CD14-positive monocyte (primary cell): ENCODE measurements at regions not wholly inside any gene's neighbourhood (a gene's known extent, or its start where the extent isn't known, plus 50 kb on each side); places are given as distances from the start of the nearest gene placed in this dataset.

ENCODE experiments used
- DNase-seq, 3 donors: peaks; one replicate each; pipeline ENCODE4 v3.0.0-alpha.2; 2011 to 2022
- H2AFZ ChIP-seq: 2 replicates; pipeline ENCODE4 v1.6.0; 2012; ENCODE audit warnings: mild to moderate bottlenecking, low read depth, low read length, inconsistent platforms; ENCODE audit not compliant: insufficient read depth, poor library complexity, severe bottlenecking
- H3K27ac ChIP-seq, 2 donors: 1 replicate in 1 of 2; 2 replicates in 1 of 2; pipeline ENCODE4 v1.5.1; 2012 to 2013; ENCODE audit warnings: low read length in 2 of 2, control low read depth in 1 of 2, inconsistent platforms in 1 of 2, low read depth in 1 of 2, mild to moderate bottlenecking in 1 of 2
- H3K27me3 ChIP-seq, 2 donors: one replicate each; pipeline versions ENCODE4 v1.6.0 to v1.6.1; 2011 to 2013; ENCODE audit warnings: low read length in 2 of 2; ENCODE audit not compliant: control insufficient read depth in 2 of 2, insufficient read depth in 2 of 2
- H3K36me3 ChIP-seq, 2 donors: replicated peaks in 1 of 2; 1 replicate in 1 of 2; 2 replicates in 1 of 2; pipeline versions ENCODE4 v1.5.1 to v1.6.1; 2012 to 2013; ENCODE audit warnings: low read length in 2 of 2, control low read depth in 1 of 2, inconsistent platforms in 1 of 2, mild to moderate bottlenecking in 1 of 2; ENCODE audit not compliant: insufficient read depth in 2 of 2, control insufficient read depth in 1 of 2
- H3K4me1 ChIP-seq, 2 donors: 1 replicate in 1 of 2; 2 replicates in 1 of 2; pipeline versions ENCODE4 v1.5.1 to v1.6.1; 2012 to 2013; ENCODE audit warnings: low read length in 2 of 2, control low read depth in 1 of 2, inconsistent platforms in 1 of 2, mild to moderate bottlenecking in 1 of 2, moderate library complexity in 1 of 2; ENCODE audit not compliant: insufficient read depth in 2 of 2, control insufficient read depth in 1 of 2
- H3K4me2 ChIP-seq: replicated peaks from 2 replicates; pipeline ENCODE3; 2012; ENCODE audit warnings: low read length, moderate library complexity, mild to moderate bottlenecking; ENCODE audit not compliant: poor library complexity, severe bottlenecking; ENCODE audit errors: extremely low read depth
- H3K4me3 ChIP-seq, 3 experiments: fragments of 200-600 bp in 1 of 3; sonication (generic) in 1 of 3; replicated peaks in 1 of 3; 1 replicate in 2 of 3; 2 replicates in 1 of 3; pipeline ENCODE4 v1.5.1; 2011 to 2013; ENCODE audit warnings: low read length in 3 of 3, mild to moderate bottlenecking in 3 of 3, control low read depth in 2 of 3, low read depth in 2 of 3, inconsistent platforms in 1 of 3, moderate library complexity in 1 of 3
- H3K79me2 ChIP-seq: 2 replicates; pipeline ENCODE4 v1.6.0; 2012; ENCODE audit warnings: mild to moderate bottlenecking, control low read depth, inconsistent platforms, low read length, moderate library complexity; ENCODE audit not compliant: insufficient read depth
- H3K9ac ChIP-seq: 2 replicates; pipeline ENCODE4 v1.6.0; 2017; ENCODE audit warnings: low read length, mild to moderate bottlenecking; ENCODE audit not compliant: insufficient read depth, poor library complexity, severe bottlenecking
- H3K9me3 ChIP-seq, 2 donors: replicated peaks in 1 of 2; 1 replicate in 1 of 2; 2 replicates in 1 of 2; pipeline versions ENCODE4 v1.5.1 to v1.6.1; 2012 to 2013; ENCODE audit warnings: low read length in 2 of 2, control low read depth in 1 of 2; ENCODE audit not compliant: control insufficient read depth in 1 of 2, insufficient read depth in 1 of 2
- H4K20me1 ChIP-seq: 2 replicates; pipeline ENCODE4 v1.6.0; 2012; ENCODE audit warnings: mild to moderate bottlenecking, low read length, control low read depth, moderate library complexity; ENCODE audit not compliant: insufficient read depth
- H3K27ac Mint-ChIP-seq, 7 donors: one replicate each; pipeline ENCODE4 v1.8.0; 2020; ENCODE audit warnings: mild to moderate bottlenecking in 7 of 7, mixed read lengths in 7 of 7, moderate library complexity in 6 of 7, inconsistent platforms in 2 of 7
- H3K27me3 Mint-ChIP-seq, 3 donors: one replicate each; pipeline ENCODE4 v1.8.0; 2021 to 2022; ENCODE audit warnings: low read depth in 3 of 3, mild to moderate bottlenecking in 3 of 3, mixed read lengths in 3 of 3, moderate library complexity in 3 of 3, inconsistent platforms in 1 of 3
- H3K36me3 Mint-ChIP-seq, 2 donors: one replicate each; pipeline ENCODE4 v1.8.0; 2020; ENCODE audit warnings: mixed read lengths in 2 of 2, inconsistent platforms in 1 of 2, mild to moderate bottlenecking in 1 of 2
- H3K4me1 Mint-ChIP-seq: one replicate; pipeline ENCODE4 v1.8.0; 2020; ENCODE audit warnings: mild to moderate bottlenecking, mixed read lengths
- H3K4me3 Mint-ChIP-seq, 2 donors: one replicate each; pipeline ENCODE4 v1.8.0; 2020; ENCODE audit warnings: mild to moderate bottlenecking in 2 of 2, mixed read lengths in 2 of 2, moderate library complexity in 1 of 2
- H3K9me3 Mint-ChIP-seq, 7 donors: one replicate each; pipeline ENCODE4 v1.8.0; 2020 to 2022; ENCODE audit warnings: mixed read lengths in 7 of 7, mild to moderate bottlenecking in 6 of 7, moderate library complexity in 6 of 7, inconsistent platforms in 2 of 7
- WGBS: methylation state at CpG from one replicate; pipeline ENCODE4 v1.1.5; 2013; ENCODE audit warnings: missing lambda C conversion rate; ENCODE audit not compliant: insufficient coverage; 5-methylcytosine and 5-hydroxymethylcytosine counted together
- intact Hi-C, 2 donors: fragments of 100-400 bp; cut with micrococcal nuclease; formaldehyde crosslinking; loops; one replicate each; pipeline versions ENCODE4 v1.15.0 to v1.15.1; 2023
- TF ChIP-seq, protein P1 (sequence below): fragments of 200-600 bp; IDR thresholded peaks from one replicate; pipeline ENCODE4 v1.8.0; 2022; ENCODE audit warnings: antibody characterized with exemption, mild to moderate bottlenecking

DNA sequence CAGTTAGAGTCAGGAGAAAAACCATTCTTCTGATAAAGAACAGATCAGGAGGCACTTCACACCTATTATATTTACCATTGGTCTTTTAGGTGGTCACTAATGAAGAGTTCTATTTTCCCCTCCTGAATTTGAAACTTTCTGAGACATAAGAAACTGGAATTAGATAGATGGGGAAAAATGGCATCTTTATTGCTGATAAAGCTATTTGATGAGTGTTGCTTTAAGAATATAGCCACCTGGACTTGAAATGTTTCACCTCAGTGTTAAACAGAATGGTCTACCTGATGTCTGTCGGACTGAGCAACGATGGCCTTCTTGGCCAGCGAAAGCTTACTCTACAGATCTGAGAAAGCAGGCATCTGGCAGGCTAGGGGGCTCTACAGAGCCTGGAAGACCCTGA is 107.0 kb downstream of the SLITRK5 start:
- no peak overlapping the region for H3K27ac ChIP-seq
- peaks cover 0 to 2% (median 0%) of the 10 kb centered on the region in 3 donors for H3K27me3 Mint-ChIP-seq
- H3K79me2 ChIP-seq: no peaks in the 10 kb centered on the region
- WGBS: no CpG with 5 or more reads among the region's 3 CpGs
- no peaks in the 10 kb centered on the region for H3K36me3 ChIP-seq
- no peak overlapping the region for H3K9ac ChIP-seq
- intact Hi-C loops: no loop called here
- no peaks in the 10 kb centered on the region for H4K20me1 ChIP-seq
- TF ChIP-seq, protein P1, sequence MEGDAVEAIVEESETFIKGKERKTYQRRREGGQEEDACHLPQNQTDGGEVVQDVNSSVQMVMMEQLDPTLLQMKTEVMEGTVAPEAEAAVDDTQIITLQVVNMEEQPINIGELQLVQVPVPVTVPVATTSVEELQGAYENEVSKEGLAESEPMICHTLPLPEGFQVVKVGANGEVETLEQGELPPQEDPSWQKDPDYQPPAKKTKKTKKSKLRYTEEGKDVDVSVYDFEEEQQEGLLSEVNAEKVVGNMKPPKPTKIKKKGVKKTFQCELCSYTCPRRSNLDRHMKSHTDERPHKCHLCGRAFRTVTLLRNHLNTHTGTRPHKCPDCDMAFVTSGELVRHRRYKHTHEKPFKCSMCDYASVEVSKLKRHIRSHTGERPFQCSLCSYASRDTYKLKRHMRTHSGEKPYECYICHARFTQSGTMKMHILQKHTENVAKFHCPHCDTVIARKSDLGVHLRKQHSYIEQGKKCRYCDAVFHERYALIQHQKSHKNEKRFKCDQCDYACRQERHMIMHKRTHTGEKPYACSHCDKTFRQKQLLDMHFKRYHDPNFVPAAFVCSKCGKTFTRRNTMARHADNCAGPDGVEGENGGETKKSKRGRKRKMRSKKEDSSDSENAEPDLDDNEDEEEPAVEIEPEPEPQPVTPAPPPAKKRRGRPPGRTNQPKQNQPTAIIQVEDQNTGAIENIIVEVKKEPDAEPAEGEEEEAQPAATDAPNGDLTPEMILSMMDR: no peak
- H3K9me3 ChIP-seq: no peaks in the 10 kb centered on the region
- H3K27ac Mint-ChIP-seq: no peak overlapping the region
- no peaks in the 10 kb centered on the region for H3K36me3 Mint-ChIP-seq
- no peak overlapping the region for H3K4me3 Mint-ChIP-seq
- DNase-seq: no peak
- no peaks in the 10 kb centered on the region for H3K27me3 ChIP-seq
- H2AFZ ChIP-seq: no peak overlapping the region
- H3K9me3 Mint-ChIP-seq: peaks cover 0 to 5% (median 2%) of the 10 kb centered on the region in 7 donors
- H3K4me1 Mint-ChIP-seq: no peaks in the 10 kb centered on the region
- H3K4me2 ChIP-seq: no peak overlapping the region
- H3K4me3 ChIP-seq: no peak overlapping the region
- H3K4me1 ChIP-seq: no peaks in the 10 kb centered on the region

DNA sequence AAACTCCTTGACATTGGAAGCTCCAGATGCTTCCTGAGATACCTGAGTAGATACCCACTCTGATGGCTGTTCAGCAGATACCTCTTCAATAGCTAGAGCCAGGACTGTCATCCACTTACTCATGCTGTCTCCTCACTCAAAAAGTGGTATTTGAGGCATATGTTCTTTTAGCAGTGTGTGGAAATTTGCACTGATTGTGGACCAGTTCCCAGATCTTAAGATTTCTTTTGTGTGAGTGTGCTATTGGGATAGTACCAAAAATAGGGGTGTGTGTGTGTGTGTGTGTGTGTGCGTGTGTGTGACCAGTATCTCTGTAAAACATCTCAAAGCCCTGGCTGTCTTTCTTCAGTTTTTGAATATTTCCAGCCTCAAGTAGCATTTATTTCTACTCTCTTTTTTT is 108.3 kb downstream of the SLITRK5 start:
- H3K27me3 Mint-ChIP-seq: peaks cover 0 to 2% (median 0%) of the 10 kb centered on the region in 3 donors
- no peak overlapping the region for H2AFZ ChIP-seq
- H3K4me3 ChIP-seq: no peak overlapping the region
- no peak overlapping the region for H3K27ac ChIP-seq
- H3K9ac ChIP-seq: no peak overlapping the region
- H3K4me1 Mint-ChIP-seq: no peaks in the 10 kb centered on the region
- H3K9me3 ChIP-seq: no peaks in the 10 kb centered on the region
- H3K4me1 ChIP-seq: no peaks in the 10 kb centered on the region
- H3K27me3 ChIP-seq: no peaks in the 10 kb centered on the region
- no peaks in the 10 kb centered on the region for H3K79me2 ChIP-seq
- no peak for DNase-seq
- TF ChIP-seq, protein P1: no peak
- H3K27ac Mint-ChIP-seq: no peak overlapping the region
- H3K4me2 ChIP-seq: no peak overlapping the region
- H3K9me3 Mint-ChIP-seq: peaks cover 0 to 3% (median 2%) of the 10 kb centered on the region in 7 donors
- H4K20me1 ChIP-seq: no peaks in the 10 kb centered on the region
- no CpG with 5 or more reads among the region's 1 CpG for WGBS
- no peaks in the 10 kb centered on the region for H3K36me3 Mint-ChIP-seq
- intact Hi-C loops: no loop called here
- no peaks in the 10 kb centered on the region for H3K36me3 ChIP-seq
- no peak overlapping the region for H3K4me3 Mint-ChIP-seq
